ENCODE measurements at regions not wholly inside any gene's neighbourhood (a gene's known extent, or its start where the extent isn't known, plus 50 kb on each side); places are given as distances from the start of the nearest gene placed in this dataset.

DNA sequence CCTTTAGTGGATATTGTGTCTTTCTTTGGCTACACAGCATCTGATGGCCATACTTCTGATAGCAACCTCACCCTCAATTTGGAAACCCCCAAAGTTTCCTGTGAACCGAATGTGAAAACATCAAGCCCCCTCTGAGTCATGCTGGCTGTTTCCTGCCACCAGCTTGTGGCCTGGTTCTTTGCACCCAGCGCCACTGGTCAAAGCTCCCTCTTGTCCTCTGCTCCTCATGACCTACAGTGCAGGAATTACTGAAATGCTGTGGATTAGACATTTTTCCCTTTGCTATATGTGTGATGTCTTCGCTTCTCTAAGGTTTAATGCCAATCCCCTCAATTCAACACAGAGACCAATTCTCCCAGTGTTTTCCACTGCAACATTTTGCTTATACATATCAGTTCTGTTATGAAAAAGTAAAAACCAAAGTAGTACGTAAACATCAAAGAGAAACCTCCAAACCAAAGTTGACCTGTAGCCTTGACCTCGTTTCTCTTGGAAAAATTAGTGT, 224.0 kb upstream of the TENM3 start:
- dilution Hi-C loops (cut with HindIII; ENCODE audit: low sequenced_read_pairs, unreplicated experiment) = no loop called here
- H2BK120ac ChIP-seq (ENCODE audit: low read depth, low read length) = no peak overlapping the region
- no peak overlapping the region for H2AFZ ChIP-seq (replicated peaks; ENCODE audit: low read length, poor library complexity)
- no peak overlapping the region for H2BK20ac ChIP-seq (ENCODE audit: low read depth, low read length)
- WGBS, 2 experiments (ENCODE audit: extremely low coverage in 2 of 2, insufficient read length in 1 of 2) = no CpG with 5 or more reads among the region's 5 CpGs
- H2BK15ac ChIP-seq (ENCODE audit: low read depth, low read length) = no peak overlapping the region
- H3K4me2 ChIP-seq (ENCODE audit: low read depth, low read length) = no peak overlapping the region
- no peaks in the 10 kb centered on the region for H3K79me1 ChIP-seq (ENCODE audit: low read depth in 1 of 2, low read length in 2 of 2)
- H3K4me3 ChIP-seq (ENCODE audit: insufficient read depth, low read depth, low read length) = no peak overlapping the region
- no TSS peak for BruUV-seq (replicated peaks)
- no peak overlapping the region for H3K23ac ChIP-seq (ENCODE audit: low read depth, low read length)
- H4K5ac ChIP-seq (ENCODE audit: low read depth, low read length) = no peak overlapping the region
- intact Hi-C loops (cut with micrococcal nuclease) = no loop called here
- no peaks in the 10 kb centered on the region for H3K9me1 ChIP-seq (ENCODE audit: insufficient read depth, low read length)
- H2BK5ac ChIP-seq (ENCODE audit: low read depth, low read length, poor library complexity, severe bottlenecking) = no peak overlapping the region
- no peaks in the 10 kb centered on the region for H4K20me1 ChIP-seq (ENCODE audit: insufficient read depth, low read length)
- ATAC-seq (ENCODE audit: low read depth) (no peak), DNase-seq (no peak)
- no peaks in the 10 kb centered on the region for H3K27me3 ChIP-seq (ENCODE audit: control insufficient read depth, insufficient read depth, low read length)
- no peak overlapping the region for H3K4ac ChIP-seq (ENCODE audit: low read depth, low read length)
- no peak overlapping the region for H2AK5ac ChIP-seq (ENCODE audit: low read depth, low read length)
- H3K56ac ChIP-seq (ENCODE audit: extremely low read depth, insufficient read depth, low read length) = no peak overlapping the region
- in situ Hi-C loops (cut with MboI; ENCODE audit: low sequenced_read_pairs) = no loop called here
- CTCF ChIA-PET = no interaction called here
- POLR2A ChIA-PET (ENCODE audit: unreplicated experiment) = no interaction called here
- no peak overlapping the region for H3K14ac ChIP-seq (replicated peaks; ENCODE audit: low read depth, low read length)
- no peak overlapping the region for H3K27ac ChIP-seq (ENCODE audit: insufficient read depth, low read length)
- no peak overlapping the region for H3K18ac ChIP-seq (ENCODE audit: low read depth, low read length)
- H3K36me3 ChIP-seq (ENCODE audit: control insufficient read depth, insufficient read depth, low read length) = no peaks in the 10 kb centered on the region
- H3K4me1 ChIP-seq (ENCODE audit: control insufficient read depth, insufficient read depth, low read length) = peaks cover 2% of the 10 kb centered on the region; the same call in 1 of the 2 replicates
- no peak overlapping the region for H4K8ac ChIP-seq (ENCODE audit: low read depth in 2 of 2, low read length in 2 of 2)
- no peaks in the 10 kb centered on the region for H3K9me3 ChIP-seq (ENCODE audit: control insufficient read depth, insufficient read depth, low read length)
- TF ChIP-seq MAFK (IDR thresholded peaks at IDR 0.05; ENCODE audit: low read depth, low read length) (no peak), NFE2L2 (IDR thresholded peaks at IDR 0.05; ENCODE audit: low read depth, low read length) (no peak), CEBPB (IDR thresholded peaks at IDR 0.05; ENCODE audit: low read depth, low read length) (no peak), RFX5 (IDR thresholded peaks at IDR 0.05; ENCODE audit: low read depth, low read length) (no peak), MXI1 (IDR thresholded peaks at IDR 0.05; ENCODE audit: borderline replicate concordance, low read depth, low read length) (no peak), FOS (IDR thresholded peaks at IDR 0.05; ENCODE audit: low read depth, low read length) (no peak), POLR2A (IDR thresholded peaks at IDR 0.05; ENCODE audit: low read depth, low read length) (no peak), BHLHE40 (IDR thresholded peaks at IDR 0.05; ENCODE audit: low read depth, low read length) (no peak), RAD21 (IDR thresholded peaks at IDR 0.05; ENCODE audit: low read length) (no peak), SMC3 (IDR thresholded peaks at IDR 0.05; ENCODE audit: low read depth, low read length) (no peak), RCOR1 (IDR thresholded peaks at IDR 0.05; ENCODE audit: insufficient replicate concordance, low read length) (no peak), ELK1 (IDR thresholded peaks at IDR 0.05; ENCODE audit: borderline replicate concordance, low read depth, low read length) (no peak), CHD1 (IDR thresholded peaks at IDR 0.05; ENCODE audit: low read depth, low read length) (no peak), MAZ (IDR thresholded peaks at IDR 0.05; ENCODE audit: borderline replicate concordance, low read depth, low read length) (no peak)
- TF ChIP-seq, protein P1, sequence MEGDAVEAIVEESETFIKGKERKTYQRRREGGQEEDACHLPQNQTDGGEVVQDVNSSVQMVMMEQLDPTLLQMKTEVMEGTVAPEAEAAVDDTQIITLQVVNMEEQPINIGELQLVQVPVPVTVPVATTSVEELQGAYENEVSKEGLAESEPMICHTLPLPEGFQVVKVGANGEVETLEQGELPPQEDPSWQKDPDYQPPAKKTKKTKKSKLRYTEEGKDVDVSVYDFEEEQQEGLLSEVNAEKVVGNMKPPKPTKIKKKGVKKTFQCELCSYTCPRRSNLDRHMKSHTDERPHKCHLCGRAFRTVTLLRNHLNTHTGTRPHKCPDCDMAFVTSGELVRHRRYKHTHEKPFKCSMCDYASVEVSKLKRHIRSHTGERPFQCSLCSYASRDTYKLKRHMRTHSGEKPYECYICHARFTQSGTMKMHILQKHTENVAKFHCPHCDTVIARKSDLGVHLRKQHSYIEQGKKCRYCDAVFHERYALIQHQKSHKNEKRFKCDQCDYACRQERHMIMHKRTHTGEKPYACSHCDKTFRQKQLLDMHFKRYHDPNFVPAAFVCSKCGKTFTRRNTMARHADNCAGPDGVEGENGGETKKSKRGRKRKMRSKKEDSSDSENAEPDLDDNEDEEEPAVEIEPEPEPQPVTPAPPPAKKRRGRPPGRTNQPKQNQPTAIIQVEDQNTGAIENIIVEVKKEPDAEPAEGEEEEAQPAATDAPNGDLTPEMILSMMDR (conservative IDR thresholded peaks at IDR 0.05; ENCODE audit: low read depth, low read length) = no peak
- TF ChIP-seq, protein P2, sequence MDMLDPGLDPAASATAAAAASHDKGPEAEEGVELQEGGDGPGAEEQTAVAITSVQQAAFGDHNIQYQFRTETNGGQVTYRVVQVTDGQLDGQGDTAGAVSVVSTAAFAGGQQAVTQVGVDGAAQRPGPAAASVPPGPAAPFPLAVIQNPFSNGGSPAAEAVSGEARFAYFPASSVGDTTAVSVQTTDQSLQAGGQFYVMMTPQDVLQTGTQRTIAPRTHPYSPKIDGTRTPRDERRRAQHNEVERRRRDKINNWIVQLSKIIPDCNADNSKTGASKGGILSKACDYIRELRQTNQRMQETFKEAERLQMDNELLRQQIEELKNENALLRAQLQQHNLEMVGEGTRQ (IDR thresholded peaks at IDR 0.05; ENCODE audit: low read depth, low read length) = no peak
- no peak overlapping the region for H3K9ac ChIP-seq (ENCODE audit: low read depth, low read length)
- H2AK9ac ChIP-seq (replicated peaks; ENCODE audit: low read depth, low read length, poor library complexity) = no peak overlapping the region
- H4K91ac ChIP-seq (ENCODE audit: insufficient read depth, low read depth, low read length) = no peak overlapping the region

Measured in IMR-90 (cell line).